ENCODE measurements at regions not wholly inside any gene's neighbourhood (a gene's known extent, or its start where the extent isn't known, plus 50 kb on each side); places are given as distances from the start of the nearest gene placed in this dataset.

- no peak overlapping the region for H2AFZ ChIP-seq (ENCODE audit: low read depth, low read length)
- H3K9me3 ChIP-seq (replicated peaks; ENCODE audit: control insufficient read depth, insufficient read depth, low read depth, low read length) = no peaks in the 10 kb centered on the region
- FAIRE-seq (no peak), ATAC-seq (no peak), DNase-seq (ENCODE audit: extremely low read depth in 1 of 4, low spot score in 3 of 4) (no peak)
- BruUV-seq (replicated peaks) = no TSS peak
- in situ Hi-C loops (cut with MboI) = no loop called here
- 4% methylated on average over 2 of the region's 2 CpGs for WGBS (ENCODE audit: insufficient coverage, low coverage, missing lambda C conversion rate)
- no peaks in the 10 kb centered on the region for H3K79me2 ChIP-seq (ENCODE audit: control insufficient read depth, insufficient read depth, low read length)
- H3K27me3 ChIP-seq (ENCODE audit: control insufficient read depth in 2 of 2, insufficient read depth in 2 of 2, low read length in 2 of 2) = no peaks in the 10 kb centered on the region
- H3K36me3 ChIP-seq (ENCODE audit: control insufficient read depth, insufficient read depth, low read length) = no peaks in the 10 kb centered on the region
- TF ChIP-seq RNF2 (IDR thresholded peaks at IDR 0.05) = no peak
- TF ChIP-seq MAFF (IDR thresholded peaks at IDR 0.05; ENCODE audit: low read length) = no peak
- TF ChIP-seq, protein P1, sequence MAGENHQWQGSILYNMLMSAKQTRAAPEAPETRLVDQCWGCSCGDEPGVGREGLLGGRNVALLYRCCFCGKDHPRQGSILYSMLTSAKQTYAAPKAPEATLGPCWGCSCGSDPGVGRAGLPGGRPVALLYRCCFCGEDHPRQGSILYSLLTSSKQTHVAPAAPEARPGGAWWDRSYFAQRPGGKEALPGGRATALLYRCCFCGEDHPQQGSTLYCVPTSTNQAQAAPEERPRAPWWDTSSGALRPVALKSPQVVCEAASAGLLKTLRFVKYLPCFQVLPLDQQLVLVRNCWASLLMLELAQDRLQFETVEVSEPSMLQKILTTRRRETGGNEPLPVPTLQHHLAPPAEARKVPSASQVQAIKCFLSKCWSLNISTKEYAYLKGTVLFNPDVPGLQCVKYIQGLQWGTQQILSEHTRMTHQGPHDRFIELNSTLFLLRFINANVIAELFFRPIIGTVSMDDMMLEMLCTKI (IDR thresholded peaks at IDR 0.05; ENCODE audit: partially characterized antibody) = no peak
- TF ChIP-seq ZNF431 (CRISPR knock-in tag; IDR thresholded peaks at IDR 0.05) = no peak
- no peak for TF ChIP-seq USF2 (CRISPR knock-in tag; IDR thresholded peaks at IDR 0.05)
- ChIA-PET POLR2A (interaction anchor here (0.6 kb wide), 1 partner anchor 238 kb away, joined by 4 read pairs; no protein-coding TSS in a partner anchor), CTCF (ENCODE audit: low intra/inter-chr PET ratio) (no interaction called here)
- no peaks in the 10 kb centered on the region for H3K4me1 ChIP-seq (replicated peaks in 1 of 2; ENCODE audit: control insufficient read depth in 2 of 2, insufficient read depth in 2 of 2, low read length in 2 of 2)
- no peaks in the 10 kb centered on the region for H4K20me1 ChIP-seq (replicated peaks; ENCODE audit: control insufficient read depth, insufficient read depth, low read length)
- H3K9ac ChIP-seq (ENCODE audit: insufficient read depth in 1 of 2, low read depth in 2 of 2, low read length in 2 of 2) = no peak overlapping the region
- no peaks in the 10 kb centered on the region for H3K9me1 ChIP-seq (ENCODE audit: control insufficient read depth, insufficient read depth, low read length)
- no peak overlapping the region for H3K4me3 ChIP-seq
- H3K4me2 ChIP-seq (ENCODE audit: insufficient read depth, low read length) = no peak overlapping the region
- intact Hi-C loops (cut with micrococcal nuclease) = no loop called here
- H3K27ac ChIP-seq (ENCODE audit: extremely low read depth, low read depth, low read length) = no peak overlapping the region
These were observed 343.8 kb downstream of the SUCLG1 start for GRCh38 chr2:84115173-84115857.
